Activated CD4-positive, alpha-beta T cell treated with anti-CD3 and anti-CD28 coated beads, Interleukin-2, amount 50 U/mL, for 24 hours (primary cell): ENCODE measurements at regions not wholly inside any gene's neighbourhood (a gene's known extent, or its start where the extent isn't known, plus 50 kb on each side); places are given as distances from the start of the nearest gene placed in this dataset.

Source experiments
- DNase-seq, 2 donors: peaks; one replicate each; pipeline ENCODE4 v3.0.0-alpha.2; 2020; ENCODE audit warnings: low read depth in 1 of 2, low spot score in 1 of 2

DNA sequence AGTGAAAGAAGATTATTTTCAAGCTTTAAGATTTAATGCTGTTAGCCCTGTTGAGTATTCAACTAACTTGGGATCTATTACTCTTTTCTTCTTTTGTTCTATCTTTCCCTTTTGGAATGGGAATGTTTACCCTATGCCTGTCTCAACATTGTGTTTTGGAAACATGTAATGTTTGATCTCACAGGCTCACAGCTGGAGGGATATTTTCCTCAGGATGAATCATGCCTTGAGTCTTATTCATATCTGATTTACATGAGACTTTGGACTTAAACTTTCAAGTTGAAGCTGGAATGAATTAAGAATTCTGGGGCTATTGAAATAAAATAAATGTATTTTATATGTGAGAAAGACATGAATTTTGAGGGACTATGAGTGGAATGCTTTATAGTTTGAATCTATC lies 607.8 kb upstream of the PTGER4 start:
- no peak for DNase-seq

DNA sequence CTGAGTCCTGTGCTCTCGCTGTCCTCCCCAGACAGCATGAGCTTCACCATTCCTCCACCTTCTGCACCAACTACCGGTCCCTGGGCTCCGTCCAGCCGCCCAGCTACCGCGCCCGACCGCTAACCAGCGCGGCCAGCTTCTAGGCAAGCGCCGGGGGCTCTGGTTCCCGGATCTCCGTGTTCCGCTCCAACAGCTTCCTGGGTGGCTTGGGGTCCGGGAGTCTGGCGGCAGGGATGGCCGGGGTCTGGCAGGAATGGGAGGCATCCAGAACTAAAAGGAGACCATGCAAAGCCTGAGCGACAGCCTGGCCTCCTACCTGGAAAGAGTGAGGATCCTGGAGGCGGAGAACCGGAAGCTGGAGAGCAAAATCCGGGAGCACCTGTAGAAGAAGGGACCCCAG lies 613.1 kb upstream of the PTGER4 start:
- no peak for DNase-seq

DNA sequence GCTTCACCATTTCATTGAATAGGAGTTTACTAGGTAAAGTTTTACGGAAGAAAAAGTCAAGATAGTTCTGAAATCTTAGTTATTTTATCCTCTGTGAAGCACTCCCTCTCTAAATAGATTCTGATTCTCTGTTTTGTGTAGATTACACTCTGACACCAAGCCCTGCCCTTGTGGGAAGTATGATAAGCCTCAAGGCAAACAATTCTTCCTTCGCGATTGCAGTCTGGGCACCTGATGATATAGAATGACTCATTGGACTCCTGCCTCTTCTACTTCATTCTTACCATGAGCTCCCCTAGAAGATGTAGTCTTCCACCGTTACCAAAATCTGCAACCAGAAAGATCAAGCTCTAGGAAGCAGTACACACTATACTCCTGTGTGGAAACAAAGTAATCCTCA lies 626.9 kb upstream of the PTGER4 start:
- no peak for DNase-seq

DNA sequence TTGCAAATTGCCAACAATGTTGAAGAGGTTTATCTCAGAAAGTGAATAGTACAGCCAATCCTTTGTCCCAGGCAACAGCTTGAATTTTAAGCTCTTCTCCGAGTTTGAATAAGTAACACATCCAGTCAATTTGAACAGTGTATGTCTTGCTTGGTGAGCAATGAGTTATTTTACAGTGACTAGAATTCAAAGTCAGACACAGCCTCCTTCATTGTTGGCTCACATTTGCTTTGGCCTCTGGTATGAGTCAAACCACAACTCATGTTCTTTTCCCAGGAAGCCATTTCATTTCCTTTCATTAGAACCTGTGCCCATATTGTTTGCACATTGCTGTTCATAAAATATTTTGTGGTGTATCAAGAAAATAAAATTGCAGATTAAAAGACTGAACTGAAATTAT lies 622.0 kb upstream of the DAB2 start:
- no peak for DNase-seq

DNA sequence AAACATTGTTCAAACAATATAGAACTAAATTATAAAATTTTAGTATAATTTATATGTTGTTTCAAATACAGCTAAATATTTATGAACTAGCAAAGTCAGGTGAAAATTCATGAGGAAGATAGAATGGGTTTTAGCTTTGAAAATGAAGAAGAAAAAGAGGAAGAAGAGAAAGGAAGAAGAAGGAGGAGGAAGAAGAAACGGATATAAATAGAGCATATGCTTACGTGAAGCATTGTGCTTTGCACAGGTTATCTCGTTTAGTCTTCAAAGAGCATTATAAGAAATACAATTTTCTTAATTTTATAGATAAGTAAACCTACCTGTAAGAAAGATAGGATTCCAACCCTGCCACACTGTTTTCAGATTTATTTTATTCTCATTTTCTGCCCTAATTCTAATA lies 620.6 kb upstream of the DAB2 start:
- no peak for DNase-seq

GRCh38 chr5:40043916-40044315 lies 619.1 kb upstream of the DAB2 start:
- no peak for DNase-seq

- no peak for DNase-seq
These were observed 616.7 kb upstream of the DAB2 start for GRCh38 chr5:40041452-40041851.

- no peak for DNase-seq
These were observed 612.9 kb upstream of the DAB2 start for GRCh38 chr5:40037713-40038112.

- DNase-seq = no peak
These were observed 609.7 kb upstream of the DAB2 start for GRCh38 chr5:40034441-40034840.

DNA sequence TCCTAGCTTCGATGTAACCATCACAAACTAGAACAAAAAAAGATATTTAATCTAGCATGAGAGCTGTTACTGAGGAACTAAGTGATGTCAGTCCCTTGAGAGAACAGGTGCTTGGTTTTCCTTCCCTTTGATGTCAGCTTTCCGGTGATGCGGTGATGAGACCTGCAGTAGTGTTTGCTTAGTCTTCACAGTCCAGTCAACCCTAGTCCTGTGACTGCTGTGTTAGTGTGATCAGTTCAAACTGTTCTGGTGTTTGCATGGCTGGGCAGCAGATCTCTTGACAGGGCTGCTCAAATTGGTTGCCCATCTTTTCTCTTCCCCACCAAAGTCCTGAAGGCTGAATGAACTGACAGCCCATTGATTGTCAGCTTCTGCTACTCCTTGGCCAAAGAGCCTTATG lies 608.6 kb upstream of the DAB2 start:
- DNase-seq = no peak

- no peak for DNase-seq
These were observed 608.2 kb upstream of the DAB2 start for GRCh38 chr5:40033009-40033408.

GRCh38 chr5:40030661-40031060 lies 605.9 kb upstream of the DAB2 start:
- DNase-seq = no peak

GRCh38 chr5:40029711-40030495 lies 605.1 kb upstream of the DAB2 start:
- no peak for DNase-seq

GRCh38 chr5:40027400-40027799 lies 602.6 kb upstream of the DAB2 start:
- DNase-seq = no peak

DNA sequence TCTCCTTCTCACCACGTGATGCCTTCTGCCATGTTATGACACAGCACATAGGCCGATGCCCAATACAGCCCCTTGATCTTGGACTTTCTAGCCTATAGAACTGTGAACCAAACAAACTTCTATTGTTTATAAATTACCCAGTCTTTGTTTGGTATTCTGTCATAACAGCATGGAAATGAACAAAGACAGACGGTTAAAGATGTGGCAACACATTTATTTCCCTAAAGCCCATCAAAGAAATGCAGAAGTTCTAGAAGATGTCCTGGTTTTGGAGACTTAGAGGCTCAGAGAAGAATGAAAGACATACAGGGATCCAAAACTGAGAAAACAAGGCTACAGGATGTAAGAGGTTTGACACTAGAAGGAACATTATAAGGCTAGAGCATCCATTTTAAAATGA lies 600.8 kb upstream of the DAB2 start:
- DNase-seq = no peak

- DNase-seq = no peak
These were observed 597.3 kb upstream of the DAB2 start for GRCh38 chr5:40022057-40022456.

DNA sequence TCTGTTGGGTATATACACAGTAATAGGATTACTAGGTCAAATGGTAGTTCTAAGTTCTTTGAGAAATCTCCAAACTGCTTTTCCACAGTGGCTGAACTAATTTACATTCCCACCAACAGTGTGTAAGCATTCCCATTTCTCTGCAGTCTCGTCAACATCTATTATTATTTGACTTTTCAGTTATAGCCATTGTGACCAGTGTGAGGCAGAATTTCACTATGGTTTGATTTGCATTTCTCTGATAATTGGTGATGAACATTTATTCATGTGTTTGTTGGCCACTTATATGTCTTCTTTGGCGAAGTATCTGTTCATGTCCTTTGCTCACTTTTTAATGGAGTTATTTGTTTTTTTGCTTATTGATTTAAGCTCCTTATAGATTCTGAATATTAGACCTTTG lies 596.2 kb upstream of the DAB2 start:
- DNase-seq = no peak

DNA sequence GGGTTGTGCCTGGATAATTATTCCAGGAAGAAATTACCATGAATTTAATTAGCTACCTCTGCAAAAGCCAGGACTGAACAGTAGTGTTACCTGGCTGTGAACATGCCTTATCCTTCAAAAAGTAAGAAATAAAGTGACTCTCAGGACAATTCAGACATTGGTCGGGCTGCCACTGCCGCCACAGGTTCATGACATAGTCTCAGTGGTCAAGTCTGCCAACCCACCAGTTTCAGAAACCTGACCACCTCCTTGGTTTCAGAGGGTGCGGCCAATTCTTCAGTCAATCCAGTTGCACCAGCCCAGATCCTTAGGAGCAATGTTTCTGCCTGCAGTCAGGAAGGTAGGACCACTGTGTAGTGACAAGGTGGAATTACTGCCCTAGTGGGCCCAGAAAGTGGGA lies 593.1 kb upstream of the DAB2 start:
- no peak for DNase-seq

DNA sequence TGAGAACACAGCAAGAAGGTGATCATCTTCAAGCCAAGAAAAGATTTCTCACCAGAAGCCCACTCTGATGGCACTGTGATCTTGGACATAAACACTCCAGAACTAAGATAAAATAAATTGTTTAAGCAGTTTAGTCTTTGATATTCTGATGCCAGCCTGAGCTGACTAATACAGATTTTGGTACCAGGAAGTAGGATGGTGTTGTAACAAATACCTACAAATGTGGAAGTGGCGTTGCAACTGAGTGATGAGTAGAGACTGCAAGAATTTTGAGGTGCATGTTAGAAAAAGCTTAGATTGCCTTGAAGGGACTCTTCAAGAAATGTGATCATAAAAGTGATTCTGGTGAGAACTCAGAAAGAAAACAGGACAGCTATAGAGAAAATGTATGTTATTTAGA lies 592.4 kb upstream of the DAB2 start:
- DNase-seq = no peak

DNA sequence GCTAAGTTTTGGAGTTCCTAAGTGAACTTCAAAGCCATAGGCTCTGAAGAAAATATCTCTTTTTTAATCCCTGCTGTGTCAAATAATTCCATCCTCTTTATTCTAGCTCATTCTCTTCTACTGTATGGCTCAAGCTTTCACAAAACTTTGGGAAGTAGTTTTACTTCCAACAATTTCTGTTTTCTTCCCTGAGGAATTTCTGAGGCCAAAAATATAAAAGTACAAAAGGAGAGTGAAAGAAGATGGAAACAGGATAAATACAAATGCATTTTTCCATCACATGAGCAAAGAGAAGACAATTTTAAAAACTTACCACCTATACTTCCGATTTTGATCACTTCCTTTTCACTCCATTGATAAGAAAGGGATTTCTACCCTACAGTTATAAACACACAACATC lies 585.7 kb upstream of the DAB2 start:
- no peak for DNase-seq

DNA sequence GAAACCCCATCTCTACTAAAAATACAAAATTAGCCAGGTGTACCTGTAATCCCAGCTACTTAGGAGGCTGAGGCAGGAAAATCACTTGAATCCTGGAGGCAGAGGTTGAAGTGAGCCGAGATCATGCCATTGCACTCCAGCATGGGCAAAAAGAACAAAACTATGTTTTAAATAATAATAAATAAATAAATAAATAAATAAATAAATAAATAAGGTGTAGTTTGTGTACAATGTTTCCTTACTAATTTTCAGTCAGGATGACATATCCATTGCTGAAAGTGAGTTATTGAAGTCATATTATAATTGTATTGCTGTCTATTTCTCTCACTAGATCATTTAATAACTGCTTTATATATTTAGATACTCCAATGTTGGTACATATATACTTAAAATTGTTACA lies 581.5 kb upstream of the DAB2 start:
- no peak for DNase-seq

- no peak for DNase-seq
These were observed 577.0 kb upstream of the DAB2 start for GRCh38 chr5:40001796-40002195.

- DNase-seq = no peak
These were observed 573.7 kb upstream of the DAB2 start for GRCh38 chr5:39998518-39998917.

DNA sequence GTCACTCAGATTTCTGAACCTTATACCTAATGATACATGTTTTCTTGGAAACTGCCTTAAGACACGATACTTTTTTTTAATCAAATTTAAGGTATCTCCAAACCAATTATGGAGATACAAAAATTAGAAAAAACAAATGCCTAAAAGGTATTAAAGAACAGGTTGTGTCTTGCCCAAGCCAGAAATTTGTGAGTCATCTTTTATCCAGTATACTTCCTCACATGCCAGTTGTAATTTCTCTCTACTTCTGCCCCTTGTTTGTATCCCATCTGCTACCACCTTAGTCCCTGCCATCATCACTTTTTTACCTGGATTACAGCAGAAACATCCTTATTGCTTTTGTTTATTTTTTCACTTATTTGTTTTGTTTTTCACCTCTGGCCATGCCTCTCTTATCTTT lies 571.2 kb upstream of the DAB2 start:
- DNase-seq = no peak
